HG03060 (cell line): ENCODE measurements at regions not wholly inside any gene's neighbourhood (a gene's known extent, or its start where the extent isn't known, plus 50 kb on each side); places are given as distances from the start of the nearest gene placed in this dataset.
"Not testable (repeated sequence)": the region's sequence is repeated elsewhere in the genome, so short reads cannot be mapped to it uniquely, and the experiment has no call there.

Source experiments
- ATAC-seq: cut with Tn5 transposase; IDR thresholded peaks from one replicate; pipeline ENCODE4 v1.9.1; 2021; ENCODE audit warnings: low read depth, moderate number of reproducible peaks; ENCODE audit not compliant: unreplicated experiment

DNA sequence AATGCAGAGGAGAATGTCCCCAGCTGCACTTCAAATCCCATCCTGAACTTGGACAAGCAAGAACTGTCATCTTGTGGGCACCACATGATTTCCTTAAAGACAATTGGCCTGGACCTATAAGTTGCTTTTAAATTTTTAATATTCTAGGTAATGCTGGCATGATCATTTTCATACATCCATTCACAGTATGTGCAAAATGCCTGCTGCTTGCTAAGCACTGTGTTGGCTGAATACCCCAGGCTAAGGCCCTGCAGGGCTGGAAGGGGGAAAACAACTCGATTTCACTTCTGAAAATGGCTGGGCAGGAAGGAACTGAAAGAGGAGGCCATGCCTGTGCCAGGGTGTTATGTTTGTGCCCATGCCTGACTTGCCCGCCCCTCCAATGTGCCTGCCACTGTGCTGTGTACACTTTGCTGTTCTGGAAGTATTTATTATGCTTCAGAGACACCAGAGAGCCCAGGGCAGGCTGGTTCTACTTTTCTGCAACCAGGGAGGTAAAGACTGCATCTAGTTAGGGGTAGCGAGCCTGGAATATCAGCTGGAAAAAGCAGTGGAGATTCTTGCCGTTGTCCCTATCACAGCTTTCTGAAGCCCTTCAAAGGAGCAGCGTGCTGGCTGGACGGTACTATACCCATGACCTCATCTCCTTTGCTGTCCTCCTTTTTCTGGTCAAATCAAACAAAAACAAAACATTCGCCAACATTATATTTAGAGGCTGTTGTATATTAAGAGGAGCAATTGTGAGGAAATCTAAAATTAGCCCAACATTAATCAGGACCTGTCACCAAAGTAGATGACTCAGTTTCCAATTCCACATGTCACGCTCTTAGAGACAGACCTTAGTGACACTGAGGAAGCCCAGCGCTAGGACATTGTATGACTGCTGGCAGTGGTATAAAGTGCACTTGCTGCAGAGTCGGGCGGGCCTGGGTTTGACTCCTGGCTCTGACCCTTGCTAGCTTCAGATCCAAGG lies 158.1 kb downstream of the DDX1 start:
- no peak for ATAC-seq

DNA sequence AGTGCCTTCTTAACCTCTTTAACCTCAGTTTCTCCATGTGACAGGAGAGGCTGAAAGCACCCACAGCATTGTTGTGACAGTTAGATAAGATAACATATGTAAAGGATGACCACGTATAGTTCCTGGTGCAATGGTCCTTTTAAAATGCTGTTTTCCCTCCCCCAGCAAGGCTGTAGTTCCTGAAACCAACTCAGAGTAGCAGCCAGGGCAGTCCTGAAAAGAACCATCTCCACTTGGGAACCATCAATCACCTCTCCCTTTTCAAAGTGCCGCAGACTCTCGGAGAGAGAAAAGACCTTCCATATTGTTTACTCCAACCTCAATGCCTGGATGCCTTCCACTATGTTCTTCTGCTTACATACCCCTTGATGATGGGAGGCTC lies 158.8 kb downstream of the DDX1 start:
- no peak for ATAC-seq

DNA sequence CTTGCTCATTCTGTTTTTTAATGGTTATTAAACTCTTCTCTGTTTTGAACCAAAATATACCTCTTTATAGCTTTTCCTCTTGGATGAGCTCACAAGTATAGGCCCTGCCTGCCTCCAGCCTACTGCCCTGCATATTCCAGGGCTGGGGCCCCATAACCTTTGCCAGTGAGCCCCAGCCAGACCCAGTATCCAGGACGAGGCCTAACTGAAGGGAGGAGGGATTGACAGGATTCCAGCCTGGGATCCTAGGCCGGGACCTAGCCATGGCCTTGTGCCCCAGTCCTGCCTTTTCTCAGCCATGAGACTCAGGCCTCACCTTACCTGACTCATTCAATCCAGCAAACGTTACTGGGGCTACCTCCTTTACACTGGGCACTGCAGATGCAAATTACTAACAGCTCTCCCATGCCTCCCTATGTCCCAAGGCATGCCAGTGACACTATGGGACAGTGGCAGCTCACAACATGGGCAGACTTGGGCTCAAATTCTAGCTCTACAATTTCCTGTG lies 159.2 kb downstream of the DDX1 start:
- ATAC-seq, result no peak

DNA sequence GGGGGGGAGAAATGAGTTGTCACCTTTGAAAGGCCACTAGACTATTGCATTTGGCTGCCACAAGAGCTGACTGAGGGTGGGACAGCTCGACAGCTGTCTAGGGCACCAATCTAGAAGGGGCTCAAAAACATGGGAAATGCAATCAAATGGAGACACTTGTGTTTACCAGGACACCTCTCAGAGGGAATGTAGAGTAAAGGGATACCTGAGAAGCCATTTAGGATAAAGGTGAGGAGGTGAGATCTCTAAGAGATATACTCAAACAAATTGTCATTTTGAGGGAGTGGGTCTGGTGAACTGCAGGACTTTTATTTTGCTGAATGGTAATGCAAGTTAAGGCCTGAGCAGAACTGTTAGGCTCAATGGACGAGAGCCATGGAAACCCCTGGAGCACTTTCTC lies 159.8 kb downstream of the DDX1 start:
- no peak for ATAC-seq

DNA sequence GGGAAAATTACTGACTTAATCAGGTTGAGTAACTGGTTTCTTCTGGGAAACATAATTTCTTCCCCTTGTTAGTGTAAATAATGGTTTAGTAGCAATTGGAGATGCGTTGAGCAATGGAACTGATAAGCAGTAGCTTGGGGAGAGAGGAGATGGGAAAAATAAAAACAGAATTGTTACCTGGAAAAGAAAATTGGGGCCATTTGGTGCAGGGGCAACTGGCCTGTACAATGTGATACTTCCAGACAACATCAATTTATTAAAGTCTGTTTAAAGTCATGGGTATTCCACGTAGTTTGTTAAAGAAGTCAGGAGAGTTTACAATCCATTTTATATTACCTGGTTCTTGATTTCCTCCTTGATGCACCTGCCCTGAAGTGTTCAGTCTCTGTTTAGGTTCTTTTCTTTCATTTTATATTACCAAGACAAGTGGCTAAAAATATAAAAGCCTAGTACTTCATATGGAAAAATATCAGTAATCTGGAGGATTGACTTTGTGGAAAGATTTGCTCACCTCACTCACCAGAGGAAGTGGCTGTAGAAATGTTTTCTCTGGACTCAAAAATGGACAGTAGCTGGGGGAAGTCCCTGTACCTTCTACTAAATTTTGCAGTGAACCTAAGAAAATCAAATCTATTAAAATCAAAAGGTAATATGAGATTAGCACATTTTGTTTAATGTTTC lies 161.0 kb downstream of the DDX1 start:
- no peak for ATAC-seq

DNA sequence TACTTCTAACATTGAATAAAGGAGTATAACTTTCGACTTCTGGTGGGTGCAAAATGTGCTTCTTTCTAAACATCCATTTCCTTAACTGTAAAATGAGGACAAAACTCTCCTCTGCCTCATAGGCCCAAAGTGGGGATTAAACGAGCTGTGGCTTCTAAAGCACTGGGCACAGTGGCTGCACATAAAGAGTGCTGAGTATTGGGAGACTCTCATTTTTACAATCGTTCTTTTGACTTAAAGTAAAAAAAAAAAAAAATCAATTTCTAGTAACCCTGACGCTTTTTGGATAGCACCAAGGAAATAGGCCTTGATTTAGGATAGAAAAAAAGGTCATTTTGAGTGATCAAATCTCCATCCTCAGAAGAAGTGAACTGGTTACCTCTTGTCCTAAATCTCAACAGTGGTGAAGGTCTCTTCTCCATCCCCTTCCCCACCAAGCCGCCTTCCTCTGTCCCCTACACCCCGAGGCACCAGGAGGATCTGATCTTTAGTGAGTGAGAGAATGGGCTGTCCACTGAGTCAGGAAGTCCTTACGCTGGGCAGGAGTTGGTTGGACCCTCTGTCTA lies 161.6 kb downstream of the DDX1 start:
- ATAC-seq, result no peak

DNA sequence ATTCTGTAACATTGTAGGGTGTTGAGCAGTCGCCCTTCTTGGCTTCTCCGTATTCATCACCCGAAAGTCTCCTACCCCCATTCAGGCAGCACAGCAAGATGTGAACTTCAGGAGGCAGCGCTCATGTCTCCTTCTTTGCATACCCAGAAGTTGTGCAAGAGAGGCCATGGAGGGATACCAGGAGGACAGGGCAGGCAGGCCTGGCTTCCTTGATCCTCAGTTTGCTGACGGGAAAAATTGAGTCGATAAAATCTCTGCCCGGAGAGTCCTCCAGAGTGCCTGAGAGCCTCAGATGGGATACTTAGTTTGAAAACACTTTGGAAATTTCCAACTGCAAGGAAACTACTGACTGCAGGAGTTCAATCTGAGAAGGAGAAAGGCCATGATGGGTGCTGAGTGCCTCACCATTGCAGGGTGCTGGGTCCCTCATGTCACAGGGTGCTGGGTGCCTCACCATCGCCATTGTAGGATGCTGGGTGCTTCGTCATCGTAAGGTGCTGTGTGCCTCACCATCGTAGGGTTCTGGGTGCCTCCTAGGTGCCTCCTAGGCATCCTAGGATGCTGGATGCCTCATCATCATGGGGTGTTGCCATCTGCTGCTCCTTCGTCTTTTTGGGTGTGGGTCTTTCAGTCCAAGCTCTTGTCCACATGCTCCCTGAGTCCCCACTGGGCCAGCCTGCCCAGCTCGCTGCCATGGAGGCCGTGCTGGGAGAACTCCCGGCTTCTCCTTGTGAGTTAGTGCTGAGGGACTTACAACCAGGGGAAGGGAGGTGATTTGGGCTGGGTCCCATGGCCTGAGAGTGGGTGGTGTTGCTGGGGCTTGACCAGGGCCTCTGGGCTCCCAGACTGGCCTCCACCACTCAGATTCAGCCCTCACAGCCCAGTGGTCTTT lies 162.4 kb downstream of the DDX1 start:
- no peak for ATAC-seq

DNA sequence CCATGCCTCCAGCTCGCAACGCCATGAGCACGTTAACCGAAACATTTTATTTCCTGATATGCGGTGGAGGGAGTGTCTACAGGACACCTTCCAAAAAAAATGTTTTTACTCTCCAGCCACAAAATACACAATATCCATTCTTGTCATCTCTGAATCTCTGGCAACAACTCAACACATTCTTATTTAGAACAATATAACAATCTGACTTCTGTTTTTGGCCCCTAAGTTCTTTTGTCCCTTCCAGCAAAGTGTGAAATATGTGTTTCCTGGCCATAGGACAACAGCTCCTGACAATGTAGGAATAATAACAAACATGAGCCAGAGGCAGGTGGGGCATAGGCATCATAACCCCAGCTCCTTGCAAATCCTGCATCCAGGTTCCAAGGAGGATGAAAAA lies 163.0 kb downstream of the DDX1 start:
- no peak for ATAC-seq

DNA sequence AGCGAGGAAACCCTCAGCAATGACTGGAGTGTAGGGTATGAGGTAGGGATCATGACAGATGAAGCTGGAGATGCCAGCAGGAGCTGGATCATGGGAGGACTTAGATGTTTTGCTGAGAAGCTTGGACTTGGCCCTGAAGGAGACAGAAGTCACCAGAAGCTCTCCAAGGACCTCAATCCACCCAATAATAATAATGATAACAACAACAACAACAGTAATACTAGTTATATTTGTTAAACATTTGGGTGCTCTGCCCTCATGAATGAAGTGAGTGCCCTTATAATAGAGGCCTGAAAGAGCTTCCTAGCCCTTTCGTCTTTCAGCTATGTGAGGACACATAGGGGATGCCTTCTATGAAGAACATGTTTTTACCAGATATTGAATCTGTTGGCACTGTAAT lies 163.9 kb downstream of the DDX1 start:
- ATAC-seq, result no peak

DNA sequence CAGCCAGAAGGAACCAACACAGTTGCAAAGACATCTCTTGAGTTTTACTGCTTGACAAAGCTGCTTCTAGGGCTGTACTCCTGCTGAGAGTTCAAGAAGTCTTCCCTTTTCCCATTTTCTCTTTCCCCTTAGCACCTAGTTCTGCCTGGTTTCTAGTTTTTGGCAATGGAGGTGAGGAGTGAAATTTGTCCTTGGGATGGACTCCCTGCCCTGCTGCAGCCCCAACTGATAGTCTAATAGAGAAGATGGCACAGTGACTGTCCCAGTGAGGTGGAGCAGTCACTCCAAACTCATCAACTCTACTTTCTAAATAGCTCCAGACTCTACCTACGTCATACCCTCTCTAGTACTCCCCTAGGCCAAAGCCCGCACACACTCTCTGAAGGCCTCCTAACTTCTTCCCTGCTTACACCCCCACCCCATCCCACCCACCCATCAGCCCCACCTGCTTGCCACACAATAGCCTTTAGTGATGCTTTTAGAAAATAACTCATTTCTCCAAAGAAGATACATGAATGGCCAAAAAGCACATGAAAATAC lies 164.4 kb downstream of the DDX1 start:
- no peak for ATAC-seq

DNA sequence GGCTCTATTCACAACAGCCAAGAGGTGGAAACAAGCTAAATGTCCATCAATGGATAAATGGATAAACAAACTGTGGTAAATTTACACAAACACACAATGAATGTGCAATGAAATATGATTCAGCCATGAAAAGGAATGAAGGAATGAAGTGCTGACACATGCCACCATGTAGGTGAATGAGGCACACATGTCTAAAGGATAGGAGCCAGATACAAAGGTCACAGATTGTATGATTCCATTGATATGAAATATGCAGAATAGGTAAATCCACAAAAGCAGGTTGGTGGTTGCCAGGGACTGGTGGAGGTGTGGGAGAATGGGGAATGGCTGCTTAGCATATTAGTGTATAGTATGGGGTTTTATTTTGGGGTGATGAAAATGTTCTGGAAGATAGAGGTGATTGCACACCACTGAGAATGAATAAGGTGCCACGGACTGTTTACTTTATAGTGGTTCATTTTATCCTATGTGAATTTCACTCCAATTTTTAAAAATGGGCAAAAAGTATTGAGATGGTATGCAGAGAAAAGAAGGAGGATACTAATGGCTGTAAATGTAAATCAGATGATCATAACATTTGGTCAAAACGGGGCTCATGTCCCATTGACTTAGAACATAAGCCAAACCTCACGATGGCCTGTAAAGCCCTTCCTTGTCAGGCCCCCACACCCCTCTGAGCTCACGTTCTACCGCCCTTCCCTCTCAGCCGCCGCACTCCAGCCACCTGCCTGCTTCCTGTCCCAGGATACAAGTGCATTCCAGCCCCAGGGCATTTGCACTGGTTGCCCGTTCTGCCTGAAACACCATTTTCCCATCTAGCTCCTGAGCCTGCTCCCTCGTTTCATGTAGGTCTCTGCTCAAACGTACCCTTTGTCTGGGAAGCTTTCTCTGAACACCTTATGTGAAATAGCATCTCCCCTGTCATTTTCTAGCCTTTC lies 165.5 kb downstream of the DDX1 start:
- ATAC-seq, result no peak

DNA sequence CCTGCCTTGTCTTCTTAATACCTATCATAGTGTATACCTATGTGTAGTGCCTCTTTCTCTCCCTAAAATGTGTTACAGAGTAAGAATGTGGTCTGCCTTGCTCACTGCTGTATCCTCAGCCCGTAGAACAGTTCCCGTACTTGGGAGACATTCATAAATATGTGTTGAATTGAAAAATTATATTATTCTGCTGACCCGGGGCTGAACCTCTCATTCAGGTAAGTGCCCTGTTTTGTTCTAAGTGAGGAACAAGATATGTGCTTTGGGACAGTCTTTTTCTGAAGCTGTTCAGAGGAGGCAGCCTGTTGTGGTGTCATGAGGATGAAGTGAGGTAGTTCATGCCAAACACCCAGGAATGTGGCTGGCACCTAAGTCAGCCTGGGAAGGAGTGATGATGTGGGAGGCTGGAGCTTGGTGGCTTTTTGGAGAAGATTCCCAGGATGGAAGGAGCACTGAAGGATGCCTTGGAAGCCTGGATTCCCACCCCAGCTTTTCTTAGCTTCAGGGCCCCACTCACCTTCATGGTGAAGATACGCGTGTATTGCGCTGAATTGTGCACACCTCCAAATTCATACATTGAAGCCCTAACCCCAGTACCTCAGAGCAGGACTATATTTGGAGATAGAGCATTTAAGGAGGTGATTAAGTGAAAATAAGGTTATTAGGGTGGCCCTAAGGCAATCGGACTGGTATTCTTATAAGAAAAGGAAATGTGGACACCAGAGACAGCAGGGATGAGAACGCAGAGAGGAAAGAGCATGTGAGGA lies 166.3 kb downstream of the DDX1 start:
- no peak for ATAC-seq

DNA sequence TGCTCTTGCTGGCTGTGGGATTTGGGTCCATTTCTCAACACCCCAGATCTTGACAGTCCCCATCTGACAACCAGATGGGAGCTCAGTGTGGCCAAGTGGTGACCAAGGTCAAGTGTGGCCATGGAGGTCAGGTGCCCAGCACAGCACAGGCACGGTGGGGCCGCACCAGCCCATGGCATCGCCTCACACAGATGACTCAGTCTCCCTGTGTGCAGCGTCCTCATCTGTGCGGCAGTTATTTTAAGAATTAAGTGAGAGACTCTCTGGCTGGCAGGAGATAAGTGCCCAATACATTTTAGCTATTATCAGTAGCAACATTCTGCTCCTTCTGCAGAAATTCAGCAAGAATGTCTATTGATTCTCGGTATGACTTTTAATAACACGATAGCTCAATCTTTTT lies 167.2 kb downstream of the DDX1 start:
- no peak for ATAC-seq

DNA sequence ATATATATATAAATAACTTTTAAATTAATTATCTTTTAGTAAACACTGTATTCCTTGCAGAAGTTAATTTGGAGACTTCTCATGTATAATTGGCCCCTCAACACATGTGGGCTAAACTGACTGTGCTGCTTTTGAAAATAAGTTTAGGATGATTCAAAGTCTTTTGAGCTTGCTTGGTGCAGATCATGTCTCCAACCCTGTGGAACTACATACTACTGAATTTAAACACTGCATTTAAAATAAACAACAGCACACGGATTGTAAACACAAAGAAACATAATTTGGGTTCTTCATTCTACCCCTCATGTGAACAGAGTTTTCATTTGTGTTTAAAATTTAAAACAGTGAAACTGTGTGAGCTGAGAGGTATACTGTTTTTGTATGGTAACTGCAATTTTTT lies 167.7 kb downstream of the DDX1 start:
- no peak for ATAC-seq

DNA sequence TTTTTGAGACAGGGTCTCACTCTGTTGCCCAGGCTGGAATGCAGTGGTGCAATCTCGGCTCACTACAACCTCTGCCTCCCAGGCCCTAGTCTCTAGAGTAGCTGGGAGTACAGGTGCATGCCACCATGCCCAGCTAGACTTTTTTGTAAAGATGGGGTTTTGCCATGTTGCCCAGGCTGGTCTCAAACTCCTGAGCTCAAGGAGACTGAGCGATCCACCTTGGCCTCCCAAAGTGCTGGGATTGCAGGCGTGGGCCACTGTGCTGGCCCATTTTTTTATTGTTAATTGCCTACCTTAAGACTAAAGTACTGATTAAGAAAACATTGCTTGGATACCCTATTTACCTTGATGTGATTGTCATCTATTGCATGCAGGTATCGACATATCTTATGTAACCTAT lies 168.1 kb downstream of the DDX1 start:
- ATAC-seq, result not testable (repeated sequence)

DNA sequence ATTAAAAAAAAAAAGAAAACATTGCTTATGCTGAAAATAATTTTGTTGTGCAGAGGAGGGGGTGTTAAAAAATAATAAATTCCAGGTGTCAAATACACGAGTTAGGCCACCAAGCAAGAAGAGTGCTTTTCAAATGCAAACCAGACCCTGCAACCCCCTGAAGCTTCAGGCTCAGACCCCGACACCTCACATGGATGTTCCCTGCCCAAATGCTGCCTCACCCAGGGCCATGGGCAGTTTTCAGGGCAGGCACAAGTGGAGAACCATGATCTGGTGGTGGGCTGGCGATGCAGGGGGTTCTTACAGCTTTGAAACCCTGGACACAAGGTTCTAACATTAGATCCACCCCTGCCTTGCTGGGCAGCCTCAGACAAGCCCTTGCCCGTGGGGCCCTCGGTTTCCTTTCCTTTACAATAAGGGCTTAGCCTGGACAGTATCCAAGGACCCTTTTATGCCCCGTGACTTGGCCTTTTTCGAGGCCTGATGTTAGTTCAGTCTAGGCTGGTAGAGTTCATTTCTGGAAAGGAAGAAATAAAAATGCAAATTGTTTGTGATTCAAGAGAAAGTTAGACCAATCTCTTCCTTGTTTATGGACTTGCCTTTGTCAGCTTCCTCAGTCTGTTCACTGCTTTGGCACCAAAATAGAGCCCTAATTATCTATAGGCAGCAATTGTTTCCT lies 168.7 kb downstream of the DDX1 start:
- no peak for ATAC-seq

DNA sequence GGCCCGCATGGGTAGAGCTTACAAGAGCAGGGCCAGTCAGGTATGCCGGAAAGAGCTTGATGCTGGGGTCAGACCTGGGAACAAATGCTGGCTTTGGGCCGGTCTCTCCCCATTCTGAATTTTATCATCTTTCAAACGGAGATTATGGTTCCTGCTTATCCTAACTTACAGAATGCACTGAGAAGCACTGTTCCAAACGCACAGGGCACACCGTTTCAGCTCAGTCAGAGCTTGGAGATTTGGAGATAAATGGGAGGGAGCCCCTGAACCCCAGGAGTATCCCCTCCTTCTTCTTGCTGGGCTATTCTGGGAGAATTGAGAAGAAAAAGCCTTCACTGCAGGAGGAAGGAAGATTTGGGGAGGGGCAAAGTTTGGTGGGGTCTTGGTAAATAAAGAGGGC lies 169.4 kb downstream of the DDX1 start:
- no peak for ATAC-seq

DNA sequence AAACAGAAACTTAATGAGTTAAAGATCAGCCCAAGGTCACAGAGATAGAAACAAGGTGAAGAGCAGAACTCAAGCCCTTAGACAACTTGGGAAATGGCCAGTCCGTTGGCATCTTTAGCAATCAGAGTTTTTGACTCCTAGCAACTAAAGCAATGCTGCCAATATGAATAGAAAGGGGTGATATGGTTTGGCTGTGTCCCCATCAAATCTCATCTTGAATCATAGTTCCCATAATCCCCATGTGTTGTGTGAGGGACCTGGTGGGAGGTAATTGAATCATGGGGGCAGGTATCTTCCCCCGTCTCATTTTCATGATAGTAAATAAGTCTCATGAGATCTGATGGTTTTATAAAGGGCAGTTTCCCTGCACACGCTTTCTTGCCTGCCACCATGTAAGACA lies 170.2 kb downstream of the DDX1 start:
- no peak for ATAC-seq
